Keratinocyte (primary cell): ENCODE measurements at regions not wholly inside any gene's neighbourhood (a gene's known extent, or its start where the extent isn't known, plus 50 kb on each side); places are given as distances from the start of the nearest gene placed in this dataset.

Source experiments
- DNase-seq: peaks from one replicate; pipeline ENCODE4 v3.0.0-alpha.2; 2011; ENCODE audit warnings: low read depth, missing footprints, low spot score
- FAIRE-seq: peaks from 2 replicates; lab custom pipeline; 2011; peaks lifted over from hg19 to GRCh38; lab: Jason Lieb, UNC
- H2AFZ ChIP-seq: 2 replicates; pipeline ENCODE4 v1.6.0; 2012; ENCODE audit warnings: low read length, control low read depth, inconsistent platforms; ENCODE audit not compliant: control insufficient read depth
- H3K27ac ChIP-seq: 2 replicates; pipeline ENCODE4 v1.5.1; 2011; ENCODE audit warnings: low read length; ENCODE audit not compliant: control insufficient read depth, insufficient read depth
- H3K27me3 ChIP-seq: 3 replicates; pipeline ENCODE4 v1.6.0; 2011; ENCODE audit warnings: low read length; ENCODE audit not compliant: control insufficient read depth, insufficient read depth; ENCODE audit errors: extremely low read depth
- H3K36me3 ChIP-seq, 2 experiments: 2 replicates in 1 of 2; 3 replicates in 1 of 2; pipeline ENCODE4 v1.5.1; 2011; ENCODE audit warnings: low read length in 2 of 2, mild to moderate bottlenecking in 1 of 2; ENCODE audit not compliant: control insufficient read depth in 2 of 2, insufficient read depth in 2 of 2; ENCODE audit errors: extremely low read depth in 1 of 2
- H3K4me1 ChIP-seq: 3 replicates; pipeline ENCODE4 v1.5.1; 2011; ENCODE audit warnings: low read length; ENCODE audit not compliant: control insufficient read depth, insufficient read depth; ENCODE audit errors: extremely low read depth
- H3K4me2 ChIP-seq: 3 replicates; pipeline ENCODE4 v1.6.0; 2011; ENCODE audit warnings: low read depth, low read length; ENCODE audit not compliant: control insufficient read depth, insufficient read depth; ENCODE audit errors: extremely low read depth
- H3K4me3 ChIP-seq, 3 experiments: fragments of 200-600 bp in 1 of 3; sonication (generic) in 1 of 3; 2 replicates in 2 of 3; 3 replicates in 1 of 3; pipeline ENCODE4 v1.5.1; 2011 to 2016; ENCODE audit warnings: low read length in 3 of 3, mild to moderate bottlenecking in 3 of 3, control low read depth in 2 of 3, inconsistent platforms in 1 of 3, low read depth in 1 of 3, mixed read lengths in 1 of 3, mixed run types in 1 of 3, moderate library complexity in 1 of 3; ENCODE audit not compliant: control insufficient read depth in 2 of 3, insufficient read depth in 2 of 3; ENCODE audit errors: extremely low read depth in 1 of 3
- H3K79me2 ChIP-seq: 2 replicates; pipeline ENCODE4 v1.6.0; 2012; ENCODE audit warnings: low read length; ENCODE audit not compliant: control insufficient read depth, insufficient read depth
- H3K9ac ChIP-seq: 3 replicates; pipeline ENCODE4 v1.6.0; 2011; ENCODE audit warnings: low read length; ENCODE audit not compliant: control insufficient read depth, insufficient read depth; ENCODE audit errors: extremely low read depth
- H3K9me1 ChIP-seq: 3 replicates; pipeline ENCODE4 v1.6.0; 2011; ENCODE audit warnings: low read length; ENCODE audit not compliant: control insufficient read depth, insufficient read depth; ENCODE audit errors: extremely low read depth
- H3K9me3 ChIP-seq: 2 replicates; pipeline ENCODE4 v1.5.1; 2012; ENCODE audit warnings: low read depth, low read length; ENCODE audit not compliant: control insufficient read depth
- H4K20me1 ChIP-seq: 3 replicates; pipeline ENCODE4 v1.6.0; 2011; ENCODE audit warnings: low read length; ENCODE audit not compliant: control insufficient read depth, insufficient read depth; ENCODE audit errors: extremely low read depth
- CTCF ChIP-seq, 3 experiments: IDR thresholded peaks in 1 of 3; conservative IDR thresholded peaks in 1 of 3; optimal IDR thresholded peaks in 1 of 3; 2 replicates in 2 of 3; 3 replicates in 1 of 3; pipeline versions ENCODE3 to v1.5.1; 2011; ENCODE audit warnings: low read length in 3 of 3, mild to moderate bottlenecking in 3 of 3, moderate library complexity in 2 of 3, control low read depth in 1 of 3, inconsistent platforms in 1 of 3; ENCODE audit not compliant: insufficient read depth in 2 of 3; ENCODE audit errors: extremely low read depth in 1 of 3
- EZH2 ChIP-seq: IDR thresholded peaks from one replicate; pipeline ENCODE4 v1.6.1; 2012; ENCODE audit warnings: inconsistent platforms, mild to moderate bottlenecking, low read length, moderate library complexity
- dilution Hi-C: fragments of 300-500 bp; cut with MboI; formaldehyde crosslinking; loops from one replicate; pipeline ENCODE4 v1.7.0; 2020; ENCODE audit warnings: low sequenced_read_pairs; ENCODE audit not compliant: extremely low pct_ligation_motif_present

DNA sequence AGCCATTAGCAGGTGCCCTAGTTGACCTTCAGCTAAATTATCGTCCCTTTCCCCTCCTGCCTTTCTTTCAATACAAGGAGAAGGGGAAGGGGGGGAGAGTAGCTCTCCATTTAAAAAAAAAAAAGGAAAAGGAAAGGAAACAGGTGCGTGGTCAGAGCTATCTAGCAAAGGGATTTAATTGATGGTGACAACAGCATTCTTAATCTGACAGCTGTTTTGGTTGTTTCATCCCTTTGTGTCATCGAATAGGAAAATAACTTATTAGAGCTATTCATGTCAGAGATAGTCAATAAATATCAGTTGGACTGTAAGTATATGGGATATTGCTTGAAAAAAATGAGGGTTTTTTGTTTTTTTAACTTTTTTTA is 195.2 kb upstream of the SASH1 start:
- no peak overlapping the region for H3K4me3 ChIP-seq
- H3K9me3 ChIP-seq, result no peaks in the 10 kb centered on the region
- H2AFZ ChIP-seq, result no peak overlapping the region
- no peaks in the 10 kb centered on the region for H3K9me1 ChIP-seq
- TF ChIP-seq EZH2, result no peak
- TF ChIP-seq CTCF (optimal IDR thresholded peaks at IDR 0.05 in 1 of 3, IDR thresholded peaks at IDR 0.05 in 1 of 3, conservative IDR thresholded peaks at IDR 0.05 in 1 of 3; ENCODE audit: extremely low read depth in 1 of 3, insufficient read depth in 2 of 3, low read length in 3 of 3), result no peak
- no peaks in the 10 kb centered on the region for H3K79me2 ChIP-seq
- dilution Hi-C loops, result no loop called here
- FAIRE-seq (no peak), DNase-seq (no peak)
- no peaks in the 10 kb centered on the region for H3K27me3 ChIP-seq
- peaks cover 10% of the 10 kb centered on the region for H3K4me1 ChIP-seq
- H4K20me1 ChIP-seq, result no peaks in the 10 kb centered on the region
- no peak overlapping the region for H3K9ac ChIP-seq
- H3K4me2 ChIP-seq, result no peak overlapping the region
- H3K27ac ChIP-seq, result no peak overlapping the region
- H3K36me3 ChIP-seq, result no peaks in the 10 kb centered on the region

GRCh38 chr6:148151896-148152643 is 190.6 kb upstream of the SASH1 start:
- no peak overlapping the region for H3K4me3 ChIP-seq
- H4K20me1 ChIP-seq, result no peaks in the 10 kb centered on the region
- no peak overlapping the region for H3K4me2 ChIP-seq
- FAIRE-seq, result no peak
- dilution Hi-C loops, result no loop called here
- TF ChIP-seq EZH2 (no peak), CTCF (optimal IDR thresholded peaks at IDR 0.05 in 1 of 3, IDR thresholded peaks at IDR 0.05 in 1 of 3, conservative IDR thresholded peaks at IDR 0.05 in 1 of 3; ENCODE audit: extremely low read depth in 1 of 3, insufficient read depth in 2 of 3, low read length in 3 of 3) (no peak)
- no peaks in the 10 kb centered on the region for H3K9me1 ChIP-seq
- H3K36me3 ChIP-seq, result no peaks in the 10 kb centered on the region
- H3K27ac ChIP-seq, result no peak overlapping the region
- no peak overlapping the region for H3K9ac ChIP-seq
- H2AFZ ChIP-seq, result no peak overlapping the region
- no peaks in the 10 kb centered on the region for H3K9me3 ChIP-seq
- no peaks in the 10 kb centered on the region for H3K27me3 ChIP-seq
- H3K79me2 ChIP-seq, result no peaks in the 10 kb centered on the region
- H3K4me1 ChIP-seq, result no peaks in the 10 kb centered on the region
- no peak for DNase-seq
